Left lung (tissue), 4 donors: ENCODE measurements at regions not wholly inside any gene's neighbourhood (a gene's known extent, or its start where the extent isn't known, plus 50 kb on each side); places are given as distances from the start of the nearest gene placed in this dataset.

Experiments
- ATAC-seq: fragments of 200-7000 bp; cut with Tn5 transposase; one replicate; pipeline ENCODE4 v1.9.1; 2020; ENCODE audit warnings: moderate library complexity
- DNase-seq, 4 donors: peaks; one replicate each; pipeline ENCODE4 v3.0.0-alpha.2; 2013 to 2020
- H3K27ac ChIP-seq, 2 donors: fragments of 200-600 bp; sonication (generic) in 1 of 2; one replicate each; pipeline versions ENCODE4 v1.5.0 to v1.8.0; 2020 to 2021
- H3K27me3 ChIP-seq, 2 donors: fragments of 200-600 bp; sonication (generic) in 1 of 2; one replicate each; pipeline versions ENCODE4 v1.5.0 to v1.8.0; 2020 to 2021
- H3K36me3 ChIP-seq, 2 donors: fragments of 200-600 bp; sonication (generic) in 1 of 2; one replicate each; pipeline versions ENCODE4 v1.5.0 to v1.8.0; 2020 to 2021
- H3K4me1 ChIP-seq, 2 donors: fragments of 200-600 bp; one replicate each; pipeline ENCODE4 v1.8.0; 2021
- H3K4me3 ChIP-seq, 2 donors: fragments of 200-600 bp; sonication (generic) in 1 of 2; one replicate each; pipeline versions ENCODE4 v1.5.0 to v1.8.0; 2020 to 2021; ENCODE audit warnings: mild to moderate bottlenecking in 1 of 2
- H3K9me3 ChIP-seq, 2 donors: fragments of 200-600 bp; sonication (generic) in 1 of 2; one replicate each; pipeline versions ENCODE4 v1.5.0 to v1.8.0; 2020 to 2021
- intact Hi-C, 2 donors: fragments of 100-400 bp; cut with DNase I; formaldehyde crosslinking; loops; one replicate each; pipeline versions ENCODE4 v1.11.2 to v1.14.2; 2022
- TF ChIP-seq, protein P1 (sequence below), 2 donors: fragments of 200-600 bp; sonication (generic) in 1 of 2; IDR thresholded peaks; one replicate each; pipeline versions ENCODE4 v1.5.0 to v1.8.0; 2021; ENCODE audit warnings: antibody characterized with exemption in 2 of 2
- donor health status: DM: no; HTN: yes; CAD: no.
- donor health status: DM: no; HTN: no; CAD: no.

DNA sequence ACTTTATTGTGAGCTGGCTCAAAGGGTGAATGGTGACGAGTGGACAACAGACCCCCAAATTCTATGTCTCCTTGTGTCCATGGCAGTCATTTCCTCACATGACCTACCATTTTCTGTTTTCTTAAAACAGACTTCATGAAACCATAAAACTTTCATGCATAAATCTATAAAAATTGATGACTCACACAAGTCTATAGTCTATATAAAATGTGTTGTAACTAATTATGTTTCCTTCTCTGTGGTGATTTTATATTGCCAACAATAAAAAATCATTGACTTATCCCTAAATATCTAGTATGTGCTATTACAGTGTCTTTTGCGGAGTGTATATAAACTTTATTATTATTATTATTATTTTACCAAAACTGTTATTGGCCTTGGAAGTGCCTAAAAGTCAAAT lies 382.4 kb downstream of the MAT2B start:
- H3K36me3 ChIP-seq = no peaks in the 10 kb centered on the region
- TF ChIP-seq, protein P1, sequence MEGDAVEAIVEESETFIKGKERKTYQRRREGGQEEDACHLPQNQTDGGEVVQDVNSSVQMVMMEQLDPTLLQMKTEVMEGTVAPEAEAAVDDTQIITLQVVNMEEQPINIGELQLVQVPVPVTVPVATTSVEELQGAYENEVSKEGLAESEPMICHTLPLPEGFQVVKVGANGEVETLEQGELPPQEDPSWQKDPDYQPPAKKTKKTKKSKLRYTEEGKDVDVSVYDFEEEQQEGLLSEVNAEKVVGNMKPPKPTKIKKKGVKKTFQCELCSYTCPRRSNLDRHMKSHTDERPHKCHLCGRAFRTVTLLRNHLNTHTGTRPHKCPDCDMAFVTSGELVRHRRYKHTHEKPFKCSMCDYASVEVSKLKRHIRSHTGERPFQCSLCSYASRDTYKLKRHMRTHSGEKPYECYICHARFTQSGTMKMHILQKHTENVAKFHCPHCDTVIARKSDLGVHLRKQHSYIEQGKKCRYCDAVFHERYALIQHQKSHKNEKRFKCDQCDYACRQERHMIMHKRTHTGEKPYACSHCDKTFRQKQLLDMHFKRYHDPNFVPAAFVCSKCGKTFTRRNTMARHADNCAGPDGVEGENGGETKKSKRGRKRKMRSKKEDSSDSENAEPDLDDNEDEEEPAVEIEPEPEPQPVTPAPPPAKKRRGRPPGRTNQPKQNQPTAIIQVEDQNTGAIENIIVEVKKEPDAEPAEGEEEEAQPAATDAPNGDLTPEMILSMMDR (IDR thresholded peaks at IDR 0.05) = no peak
- H3K27me3 ChIP-seq = no peaks in the 10 kb centered on the region
- no peaks in the 10 kb centered on the region for H3K9me3 ChIP-seq
- no peak overlapping the region for H3K27ac ChIP-seq
- ATAC-seq = no peak
- H3K4me3 ChIP-seq = no peak overlapping the region
- intact Hi-C loops = no loop called here
- DNase-seq = no peak
- no peaks in the 10 kb centered on the region for H3K4me1 ChIP-seq

- no peak for DNase-seq
- Histone ChIP-seq H3K27ac (no peak overlapping the region), H3K9me3 (no peaks in the 10 kb centered on the region), H3K4me3 (no peak overlapping the region), H3K27me3 (no peaks in the 10 kb centered on the region), H3K36me3 (no peaks in the 10 kb centered on the region), H3K4me1 (no peaks in the 10 kb centered on the region)
- ATAC-seq = no peak
- intact Hi-C loops = no loop called here
- TF ChIP-seq, protein P1 (IDR thresholded peaks at IDR 0.05) = no peak
Measured at GRCh38 chr5:163888366-163888765, 382.9 kb downstream of the MAT2B start.

DNA sequence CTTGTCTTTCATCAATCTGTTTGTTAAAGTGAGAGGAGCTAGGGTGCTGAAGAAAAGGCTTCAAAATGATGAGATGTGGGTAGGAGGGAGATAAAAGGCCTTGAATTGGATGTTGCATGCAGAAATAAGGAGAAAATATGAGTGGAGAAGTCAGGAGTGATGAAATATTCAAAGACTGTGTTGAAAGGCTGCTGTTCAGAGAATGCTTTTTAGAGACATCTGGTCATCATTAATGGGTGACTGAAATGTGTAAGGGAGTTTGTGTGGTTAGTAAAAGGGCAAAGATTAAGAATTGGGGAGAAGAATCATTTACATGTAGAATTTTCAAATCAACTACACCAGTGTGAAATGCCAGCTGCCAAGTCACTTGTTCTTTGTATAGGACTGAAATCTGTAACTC lies 383.9 kb downstream of the MAT2B start:
- no peak for ATAC-seq
- no peaks in the 10 kb centered on the region for H3K4me1 ChIP-seq
- intact Hi-C loops = no loop called here
- no peak overlapping the region for H3K4me3 ChIP-seq
- DNase-seq = no peak
- H3K36me3 ChIP-seq = no peaks in the 10 kb centered on the region
- TF ChIP-seq, protein P1 (IDR thresholded peaks at IDR 0.05) = no peak
- H3K27me3 ChIP-seq = no peaks in the 10 kb centered on the region
- no peak overlapping the region for H3K27ac ChIP-seq
- no peaks in the 10 kb centered on the region for H3K9me3 ChIP-seq

DNA sequence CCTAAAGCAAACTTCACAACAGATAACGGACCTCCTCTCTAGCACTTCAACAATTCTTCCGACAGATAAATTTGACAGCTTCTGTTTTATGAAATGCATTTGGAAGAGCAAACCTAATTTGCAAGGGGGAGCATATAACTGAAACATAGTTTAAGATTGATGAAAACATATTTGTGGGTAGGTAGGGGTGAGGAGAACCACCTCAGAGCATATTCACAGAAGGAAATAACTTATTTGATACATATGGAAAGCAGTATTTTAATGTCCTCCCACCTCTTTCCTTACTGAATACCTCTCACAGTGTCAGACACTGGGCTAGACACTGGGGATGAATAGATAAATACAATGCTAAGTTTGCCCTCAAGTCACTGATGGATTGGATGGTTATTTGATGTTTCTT lies 384.8 kb downstream of the MAT2B start:
- no peak overlapping the region for H3K4me3 ChIP-seq
- no peak for DNase-seq
- no peaks in the 10 kb centered on the region for H3K4me1 ChIP-seq
- no peaks in the 10 kb centered on the region for H3K9me3 ChIP-seq
- no peaks in the 10 kb centered on the region for H3K36me3 ChIP-seq
- TF ChIP-seq, protein P1 (IDR thresholded peaks at IDR 0.05) = no peak
- H3K27ac ChIP-seq = no peak overlapping the region
- H3K27me3 ChIP-seq = no peaks in the 10 kb centered on the region
- no peak for ATAC-seq
- intact Hi-C loops = no loop called here

DNA sequence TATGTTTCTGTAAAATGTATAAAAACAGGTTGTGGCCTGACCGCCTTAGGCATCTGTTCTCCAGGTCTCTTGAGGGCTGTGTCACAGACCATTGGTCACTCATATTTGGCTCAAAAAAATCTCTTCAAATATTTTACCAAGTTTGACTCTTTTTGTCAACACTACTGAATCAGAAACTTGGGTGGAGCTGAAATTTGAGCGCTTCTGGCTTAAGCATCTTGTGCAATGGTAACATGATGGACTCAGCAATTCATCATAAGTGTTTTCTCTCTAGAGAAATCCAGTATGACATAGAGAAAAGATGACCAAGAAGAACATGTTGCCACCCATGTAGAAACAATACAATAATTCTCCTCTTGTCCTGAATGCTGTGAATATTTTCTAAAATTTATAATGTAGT lies 387.9 kb downstream of the MAT2B start:
- TF ChIP-seq, protein P1 (IDR thresholded peaks at IDR 0.05) = no peak
- no peaks in the 10 kb centered on the region for H3K36me3 ChIP-seq
- DNase-seq (no peak), ATAC-seq (no peak)
- no peaks in the 10 kb centered on the region for H3K9me3 ChIP-seq
- H3K27me3 ChIP-seq = no peaks in the 10 kb centered on the region
- intact Hi-C loops = no loop called here
- no peak overlapping the region for H3K27ac ChIP-seq
- no peaks in the 10 kb centered on the region for H3K4me1 ChIP-seq
- no peak overlapping the region for H3K4me3 ChIP-seq
